ENCODE measurements at regions not wholly inside any gene's neighbourhood (a gene's known extent, or its start where the extent isn't known, plus 50 kb on each side); places are given as distances from the start of the nearest gene placed in this dataset.

DNA sequence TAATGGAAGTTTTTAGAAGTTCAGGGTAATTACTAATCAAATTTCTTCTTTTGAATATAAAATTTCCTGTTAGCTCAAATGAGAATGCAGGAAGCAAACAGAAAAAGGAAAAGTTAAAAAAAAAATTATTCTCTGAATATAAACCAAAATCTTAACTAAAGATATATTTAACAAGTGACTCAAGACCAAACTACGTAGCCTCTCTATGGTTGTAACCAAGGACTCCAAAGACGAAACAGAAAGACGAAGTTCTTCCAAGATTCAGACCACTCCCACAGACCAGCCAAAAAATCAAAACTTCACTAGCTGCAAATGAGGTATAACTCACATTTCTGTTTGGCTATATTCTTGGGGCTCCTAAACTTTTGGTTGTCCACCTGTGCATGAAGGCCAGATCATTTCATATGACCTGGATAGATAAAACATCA, 846.5 kb upstream of the ALCAM start:
- H3K79me2 ChIP-seq (ENCODE audit: control insufficient read depth, insufficient read depth, low read length), result peaks cover 4% of the 10 kb centered on the region
- SMC1A ChIA-PET (ENCODE audit: uncharacterized antibody, unreplicated experiment), result interaction anchor here (1.0 to 1.6 kb wide), 4 partner anchors 34 to 848 kb away, joined by 3 to 6 read pairs (median 4); no protein-coding TSS in a partner anchor
- peaks cover 19% of the 10 kb centered on the region for H3K4me1 ChIP-seq (ENCODE audit: control insufficient read depth, insufficient read depth, low read length)
- CTCF ChIA-PET, result interaction anchor here (0.6 to 1.5 kb wide), 2 partner anchors 13 to 728 kb away, joined by 3 to 5 read pairs; no protein-coding TSS in a partner anchor
- no peaks in the 10 kb centered on the region for H3K27me3 ChIP-seq (replicated peaks in 1 of 2; ENCODE audit: control insufficient read depth in 2 of 2, insufficient read depth in 2 of 2, low read length in 1 of 2)
- peak overlapping the region; percentile 77 for H3K4me2 ChIP-seq (ENCODE audit: control insufficient read depth, insufficient read depth)
- no peak overlapping the region for H2AFZ ChIP-seq (ENCODE audit: control insufficient read depth, low read depth, low read length)
- 0% methylated on average over 3 of the region's 3 CpGs for whole genome bisulfite sequencing (ENCODE audit: insufficient coverage, insufficient replicate concordance, low lambda C conversion rate, missing lambda C conversion rate)
- FAIRE-seq (peak; percentile 78), ATAC-seq (peak; percentile 68), DNase-seq (ENCODE audit: low read depth, low spot score) (peak; percentile 57)
- no TSS peak for BruUV-seq (replicated peaks)
- in situ Hi-C loops (cut with MboI) (loop anchor here (5.0 kb wide), 1 partner anchor 847 kb away; the partner anchor contains the start of gene ALCAM), intact Hi-C loops (cut with micrococcal nuclease; ENCODE audit: unreplicated experiment) (loop anchor here (5.0 kb wide), 1 partner anchor 243 kb away; no protein-coding TSS in a partner anchor)
- POLR2A ChIA-PET, result interaction anchor here (1.5 kb wide), 1 partner anchor 72 kb away, joined by 3 read pairs; no protein-coding TSS in a partner anchor
- H4K20me1 ChIP-seq (ENCODE audit: control insufficient read depth, insufficient read depth), result no peaks in the 10 kb centered on the region
- RAD21 ChIA-PET (ENCODE audit: unreplicated experiment), result interaction anchor here (0.8 kb wide), 1 partner anchor 850 kb away, joined by 3 read pairs; no protein-coding TSS in a partner anchor
- no peaks in the 10 kb centered on the region for H3K36me3 ChIP-seq (ENCODE audit: control insufficient read depth in 2 of 2, insufficient read depth in 2 of 2, low read length in 1 of 2)
- peak overlapping the region; percentile 91 for H3K27ac ChIP-seq (ENCODE audit: control insufficient read depth, insufficient read depth)
- peak overlapping the region; percentile 55 for H3K4me3 ChIP-seq
- peak overlapping the region; percentile 54 for H3K9ac ChIP-seq (ENCODE audit: control insufficient read depth, insufficient read depth, low read length)
- no peaks in the 10 kb centered on the region; the same call in 2 of the 3 replicates for H3K9me3 ChIP-seq (replicated peaks; ENCODE audit: control insufficient read depth, insufficient read depth, low read length)
- TF ChIP-seq, protein P1, sequence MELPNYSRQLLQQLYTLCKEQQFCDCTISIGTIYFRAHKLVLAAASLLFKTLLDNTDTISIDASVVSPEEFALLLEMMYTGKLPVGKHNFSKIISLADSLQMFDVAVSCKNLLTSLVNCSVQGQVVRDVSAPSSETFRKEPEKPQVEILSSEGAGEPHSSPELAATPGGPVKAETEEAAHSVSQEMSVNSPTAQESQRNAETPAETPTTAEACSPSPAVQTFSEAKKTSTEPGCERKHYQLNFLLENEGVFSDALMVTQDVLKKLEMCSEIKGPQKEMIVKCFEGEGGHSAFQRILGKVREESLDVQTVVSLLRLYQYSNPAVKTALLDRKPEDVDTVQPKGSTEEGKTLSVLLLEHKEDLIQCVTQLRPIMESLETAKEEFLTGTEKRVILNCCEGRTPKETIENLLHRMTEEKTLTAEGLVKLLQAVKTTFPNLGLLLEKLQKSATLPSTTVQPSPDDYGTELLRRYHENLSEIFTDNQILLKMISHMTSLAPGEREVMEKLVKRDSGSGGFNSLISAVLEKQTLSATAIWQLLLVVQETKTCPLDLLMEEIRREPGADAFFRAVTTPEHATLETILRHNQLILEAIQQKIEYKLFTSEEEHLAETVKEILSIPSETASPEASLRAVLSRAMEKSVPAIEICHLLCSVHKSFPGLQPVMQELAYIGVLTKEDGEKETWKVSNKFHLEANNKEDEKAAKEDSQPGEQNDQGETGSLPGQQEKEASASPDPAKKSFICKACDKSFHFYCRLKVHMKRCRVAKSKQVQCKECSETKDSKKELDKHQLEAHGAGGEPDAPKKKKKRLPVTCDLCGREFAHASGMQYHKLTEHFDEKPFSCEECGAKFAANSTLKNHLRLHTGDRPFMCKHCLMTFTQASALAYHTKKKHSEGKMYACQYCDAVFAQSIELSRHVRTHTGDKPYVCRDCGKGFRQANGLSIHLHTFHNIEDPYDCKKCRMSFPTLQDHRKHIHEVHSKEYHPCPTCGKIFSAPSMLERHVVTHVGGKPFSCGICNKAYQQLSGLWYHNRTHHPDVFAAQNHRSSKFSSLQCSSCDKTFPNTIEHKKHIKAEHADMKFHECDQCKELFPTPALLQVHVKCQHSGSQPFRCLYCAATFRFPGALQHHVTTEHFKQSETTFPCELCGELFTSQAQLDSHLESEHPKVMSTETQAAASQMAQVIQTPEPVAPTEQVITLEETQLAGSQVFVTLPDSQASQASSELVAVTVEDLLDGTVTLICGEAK (IDR thresholded peaks at IDR 0.05; ENCODE audit: borderline replicate concordance), result no peak
- peak; percentile 73 for TF ChIP-seq MEF2A (IDR thresholded peaks at IDR 0.05; ENCODE audit: insufficient read depth, low read depth, low read length)
- peak; percentile 68 for TF ChIP-seq NFIC (IDR thresholded peaks at IDR 0.05; ENCODE audit: low read depth, low read length)
- TF ChIP-seq IKZF1 (conservative IDR thresholded peaks at IDR 0.05), result no peak
- TF ChIP-seq, protein P2, sequence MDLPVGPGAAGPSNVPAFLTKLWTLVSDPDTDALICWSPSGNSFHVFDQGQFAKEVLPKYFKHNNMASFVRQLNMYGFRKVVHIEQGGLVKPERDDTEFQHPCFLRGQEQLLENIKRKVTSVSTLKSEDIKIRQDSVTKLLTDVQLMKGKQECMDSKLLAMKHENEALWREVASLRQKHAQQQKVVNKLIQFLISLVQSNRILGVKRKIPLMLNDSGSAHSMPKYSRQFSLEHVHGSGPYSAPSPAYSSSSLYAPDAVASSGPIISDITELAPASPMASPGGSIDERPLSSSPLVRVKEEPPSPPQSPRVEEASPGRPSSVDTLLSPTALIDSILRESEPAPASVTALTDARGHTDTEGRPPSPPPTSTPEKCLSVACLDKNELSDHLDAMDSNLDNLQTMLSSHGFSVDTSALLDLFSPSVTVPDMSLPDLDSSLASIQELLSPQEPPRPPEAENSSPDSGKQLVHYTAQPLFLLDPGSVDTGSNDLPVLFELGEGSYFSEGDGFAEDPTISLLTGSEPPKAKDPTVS (IDR thresholded peaks at IDR 0.05; ENCODE audit: low read depth, low read length), result no peak
- no peak for TF ChIP-seq RAD21 (IDR thresholded peaks at IDR 0.05; ENCODE audit: insufficient read depth, low read depth, low read length)
- no peak; the same call in 1 of the 2 replicates for TF ChIP-seq FOXM1 (IDR thresholded peaks at IDR 0.05; ENCODE audit: low read depth, low read length)
- TF ChIP-seq SMAD5 (IDR thresholded peaks at IDR 0.05; ENCODE audit: low read depth), result no peak
- TF ChIP-seq CHD1 (IDR thresholded peaks at IDR 0.05; ENCODE audit: low read depth, low read length), result no peak
- TF ChIP-seq JUNB (IDR thresholded peaks at IDR 0.05), result peak; percentile 41; the same call in 1 of the 2 replicates
- TF ChIP-seq, protein P3, sequence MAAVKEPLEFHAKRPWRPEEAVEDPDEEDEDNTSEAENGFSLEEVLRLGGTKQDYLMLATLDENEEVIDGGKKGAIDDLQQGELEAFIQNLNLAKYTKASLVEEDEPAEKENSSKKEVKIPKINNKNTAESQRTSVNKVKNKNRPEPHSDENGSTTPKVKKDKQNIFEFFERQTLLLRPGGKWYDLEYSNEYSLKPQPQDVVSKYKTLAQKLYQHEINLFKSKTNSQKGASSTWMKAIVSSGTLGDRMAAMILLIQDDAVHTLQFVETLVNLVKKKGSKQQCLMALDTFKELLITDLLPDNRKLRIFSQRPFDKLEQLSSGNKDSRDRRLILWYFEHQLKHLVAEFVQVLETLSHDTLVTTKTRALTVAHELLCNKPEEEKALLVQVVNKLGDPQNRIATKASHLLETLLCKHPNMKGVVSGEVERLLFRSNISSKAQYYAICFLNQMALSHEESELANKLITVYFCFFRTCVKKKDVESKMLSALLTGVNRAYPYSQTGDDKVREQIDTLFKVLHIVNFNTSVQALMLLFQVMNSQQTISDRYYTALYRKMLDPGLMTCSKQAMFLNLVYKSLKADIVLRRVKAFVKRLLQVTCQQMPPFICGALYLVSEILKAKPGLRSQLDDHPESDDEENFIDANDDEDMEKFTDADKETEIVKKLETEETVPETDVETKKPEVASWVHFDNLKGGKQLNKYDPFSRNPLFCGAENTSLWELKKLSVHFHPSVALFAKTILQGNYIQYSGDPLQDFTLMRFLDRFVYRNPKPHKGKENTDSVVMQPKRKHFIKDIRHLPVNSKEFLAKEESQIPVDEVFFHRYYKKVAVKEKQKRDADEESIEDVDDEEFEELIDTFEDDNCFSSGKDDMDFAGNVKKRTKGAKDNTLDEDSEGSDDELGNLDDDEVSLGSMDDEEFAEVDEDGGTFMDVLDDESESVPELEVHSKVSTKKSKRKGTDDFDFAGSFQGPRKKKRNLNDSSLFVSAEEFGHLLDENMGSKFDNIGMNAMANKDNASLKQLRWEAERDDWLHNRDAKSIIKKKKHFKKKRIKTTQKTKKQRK (IDR thresholded peaks at IDR 0.05; ENCODE audit: low read depth, low read length), result no peak
- no peak for TF ChIP-seq PAX8 (IDR thresholded peaks at IDR 0.05)
- TF ChIP-seq MTA3 (IDR thresholded peaks at IDR 0.05; ENCODE audit: borderline replicate concordance, low read length), result no peak
